ENCODE measurements at regions not wholly inside any gene's neighbourhood (a gene's known extent, or its start where the extent isn't known, plus 50 kb on each side); places are given as distances from the start of the nearest gene placed in this dataset.

DNA sequence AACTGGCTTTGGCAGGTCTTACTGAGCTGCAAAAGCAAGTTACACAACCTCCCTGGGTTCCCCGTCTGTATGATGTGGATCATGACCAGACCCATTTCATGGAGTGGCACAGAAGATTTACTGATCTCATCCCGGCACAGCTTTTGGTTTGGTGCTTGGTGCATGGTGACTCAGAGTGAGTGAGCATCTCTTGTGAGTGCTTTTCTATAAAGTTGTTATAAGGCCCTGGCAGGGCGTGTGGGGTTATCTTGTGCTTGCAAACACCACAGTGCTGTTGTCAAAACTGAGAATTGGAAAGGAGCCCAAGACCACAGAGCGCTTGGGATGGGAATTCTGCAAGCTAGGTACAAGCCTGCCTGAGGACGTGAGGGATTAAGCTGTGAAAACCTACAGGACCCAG lies 425.2 kb downstream of the GADD45G start:
- H3K9me3 ChIP-seq (ENCODE audit: control insufficient read depth, insufficient read depth, low read depth, low read length): no peaks in the 10 kb centered on the region
- TF ChIP-seq KLF8 (tag by site-specific recombination; IDR thresholded peaks at IDR 0.05): no peak
- no peak for TF ChIP-seq ZNF548 (tag by site-specific recombination; IDR thresholded peaks at IDR 0.05)
- TF ChIP-seq, protein P1, sequence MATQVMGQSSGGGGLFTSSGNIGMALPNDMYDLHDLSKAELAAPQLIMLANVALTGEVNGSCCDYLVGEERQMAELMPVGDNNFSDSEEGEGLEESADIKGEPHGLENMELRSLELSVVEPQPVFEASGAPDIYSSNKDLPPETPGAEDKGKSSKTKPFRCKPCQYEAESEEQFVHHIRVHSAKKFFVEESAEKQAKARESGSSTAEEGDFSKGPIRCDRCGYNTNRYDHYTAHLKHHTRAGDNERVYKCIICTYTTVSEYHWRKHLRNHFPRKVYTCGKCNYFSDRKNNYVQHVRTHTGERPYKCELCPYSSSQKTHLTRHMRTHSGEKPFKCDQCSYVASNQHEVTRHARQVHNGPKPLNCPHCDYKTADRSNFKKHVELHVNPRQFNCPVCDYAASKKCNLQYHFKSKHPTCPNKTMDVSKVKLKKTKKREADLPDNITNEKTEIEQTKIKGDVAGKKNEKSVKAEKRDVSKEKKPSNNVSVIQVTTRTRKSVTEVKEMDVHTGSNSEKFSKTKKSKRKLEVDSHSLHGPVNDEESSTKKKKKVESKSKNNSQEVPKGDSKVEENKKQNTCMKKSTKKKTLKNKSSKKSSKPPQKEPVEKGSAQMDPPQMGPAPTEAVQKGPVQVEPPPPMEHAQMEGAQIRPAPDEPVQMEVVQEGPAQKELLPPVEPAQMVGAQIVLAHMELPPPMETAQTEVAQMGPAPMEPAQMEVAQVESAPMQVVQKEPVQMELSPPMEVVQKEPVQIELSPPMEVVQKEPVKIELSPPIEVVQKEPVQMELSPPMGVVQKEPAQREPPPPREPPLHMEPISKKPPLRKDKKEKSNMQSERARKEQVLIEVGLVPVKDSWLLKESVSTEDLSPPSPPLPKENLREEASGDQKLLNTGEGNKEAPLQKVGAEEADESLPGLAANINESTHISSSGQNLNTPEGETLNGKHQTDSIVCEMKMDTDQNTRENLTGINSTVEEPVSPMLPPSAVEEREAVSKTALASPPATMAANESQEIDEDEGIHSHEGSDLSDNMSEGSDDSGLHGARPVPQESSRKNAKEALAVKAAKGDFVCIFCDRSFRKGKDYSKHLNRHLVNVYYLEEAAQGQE (tag by site-specific recombination; IDR thresholded peaks at IDR 0.05): no peak
- TF ChIP-seq, protein P2, sequence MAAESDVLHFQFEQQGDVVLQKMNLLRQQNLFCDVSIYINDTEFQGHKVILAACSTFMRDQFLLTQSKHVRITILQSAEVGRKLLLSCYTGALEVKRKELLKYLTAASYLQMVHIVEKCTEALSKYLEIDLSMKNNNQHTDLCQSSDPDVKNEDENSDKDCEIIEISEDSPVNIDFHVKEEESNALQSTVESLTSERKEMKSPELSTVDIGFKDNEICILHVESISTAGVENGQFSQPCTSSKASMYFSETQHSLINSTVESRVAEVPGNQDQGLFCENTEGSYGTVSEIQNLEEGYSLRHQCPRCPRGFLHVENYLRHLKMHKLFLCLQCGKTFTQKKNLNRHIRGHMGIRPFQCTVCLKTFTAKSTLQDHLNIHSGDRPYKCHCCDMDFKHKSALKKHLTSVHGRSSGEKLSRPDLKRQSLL (tag by site-specific recombination; IDR thresholded peaks at IDR 0.05): no peak
- TF ChIP-seq, protein P3, sequence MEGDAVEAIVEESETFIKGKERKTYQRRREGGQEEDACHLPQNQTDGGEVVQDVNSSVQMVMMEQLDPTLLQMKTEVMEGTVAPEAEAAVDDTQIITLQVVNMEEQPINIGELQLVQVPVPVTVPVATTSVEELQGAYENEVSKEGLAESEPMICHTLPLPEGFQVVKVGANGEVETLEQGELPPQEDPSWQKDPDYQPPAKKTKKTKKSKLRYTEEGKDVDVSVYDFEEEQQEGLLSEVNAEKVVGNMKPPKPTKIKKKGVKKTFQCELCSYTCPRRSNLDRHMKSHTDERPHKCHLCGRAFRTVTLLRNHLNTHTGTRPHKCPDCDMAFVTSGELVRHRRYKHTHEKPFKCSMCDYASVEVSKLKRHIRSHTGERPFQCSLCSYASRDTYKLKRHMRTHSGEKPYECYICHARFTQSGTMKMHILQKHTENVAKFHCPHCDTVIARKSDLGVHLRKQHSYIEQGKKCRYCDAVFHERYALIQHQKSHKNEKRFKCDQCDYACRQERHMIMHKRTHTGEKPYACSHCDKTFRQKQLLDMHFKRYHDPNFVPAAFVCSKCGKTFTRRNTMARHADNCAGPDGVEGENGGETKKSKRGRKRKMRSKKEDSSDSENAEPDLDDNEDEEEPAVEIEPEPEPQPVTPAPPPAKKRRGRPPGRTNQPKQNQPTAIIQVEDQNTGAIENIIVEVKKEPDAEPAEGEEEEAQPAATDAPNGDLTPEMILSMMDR (tag by site-specific recombination; IDR thresholded peaks at IDR 0.05): no peak
- no peak for TF ChIP-seq IKZF3 (tag by site-specific recombination; IDR thresholded peaks at IDR 0.05)
- no peak for TF ChIP-seq OSR2 (tag by site-specific recombination; IDR thresholded peaks at IDR 0.05)
- no peak for TF ChIP-seq ZNF140 (tag by site-specific recombination; IDR thresholded peaks at IDR 0.05)
- TF ChIP-seq ZNF529 (tag by site-specific recombination; IDR thresholded peaks at IDR 0.05; ENCODE audit: insufficient replicate concordance): no peak
- TF ChIP-seq, protein P4, sequence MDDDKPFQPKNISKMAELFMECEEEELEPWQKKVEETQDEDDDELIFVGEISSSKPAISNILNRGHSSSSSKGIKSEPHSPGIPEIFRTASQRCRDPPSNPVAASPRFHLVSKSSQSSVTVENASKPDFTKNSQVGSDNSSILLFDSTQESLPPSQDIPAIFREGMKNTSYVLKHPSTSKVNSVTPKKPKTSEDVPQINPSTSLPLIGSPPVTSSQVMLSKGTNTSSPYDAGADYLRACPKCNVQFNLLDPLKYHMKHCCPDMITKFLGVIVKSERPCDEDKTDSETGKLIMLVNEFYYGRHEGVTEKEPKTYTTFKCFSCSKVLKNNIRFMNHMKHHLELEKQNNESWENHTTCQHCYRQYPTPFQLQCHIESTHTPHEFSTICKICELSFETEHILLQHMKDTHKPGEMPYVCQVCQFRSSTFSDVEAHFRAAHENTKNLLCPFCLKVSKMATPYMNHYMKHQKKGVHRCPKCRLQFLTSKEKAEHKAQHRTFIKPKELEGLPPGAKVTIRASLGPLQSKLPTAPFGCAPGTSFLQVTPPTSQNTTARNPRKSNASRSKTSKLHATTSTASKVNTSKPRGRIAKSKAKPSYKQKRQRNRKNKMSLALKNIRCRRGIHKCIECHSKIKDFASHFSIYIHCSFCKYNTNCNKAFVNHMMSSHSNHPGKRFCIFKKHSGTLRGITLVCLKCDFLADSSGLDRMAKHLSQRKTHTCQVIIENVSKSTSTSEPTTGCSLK (tag by site-specific recombination; IDR thresholded peaks at IDR 0.05): no peak
- TF ChIP-seq, protein P5, sequence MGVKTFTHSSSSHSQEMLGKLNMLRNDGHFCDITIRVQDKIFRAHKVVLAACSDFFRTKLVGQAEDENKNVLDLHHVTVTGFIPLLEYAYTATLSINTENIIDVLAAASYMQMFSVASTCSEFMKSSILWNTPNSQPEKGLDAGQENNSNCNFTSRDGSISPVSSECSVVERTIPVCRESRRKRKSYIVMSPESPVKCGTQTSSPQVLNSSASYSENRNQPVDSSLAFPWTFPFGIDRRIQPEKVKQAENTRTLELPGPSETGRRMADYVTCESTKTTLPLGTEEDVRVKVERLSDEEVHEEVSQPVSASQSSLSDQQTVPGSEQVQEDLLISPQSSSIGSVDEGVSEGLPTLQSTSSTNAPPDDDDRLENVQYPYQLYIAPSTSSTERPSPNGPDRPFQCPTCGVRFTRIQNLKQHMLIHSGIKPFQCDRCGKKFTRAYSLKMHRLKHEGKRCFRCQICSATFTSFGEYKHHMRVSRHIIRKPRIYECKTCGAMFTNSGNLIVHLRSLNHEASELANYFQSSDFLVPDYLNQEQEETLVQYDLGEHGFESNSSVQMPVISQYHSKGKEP (tag by site-specific recombination; IDR thresholded peaks at IDR 0.05): no peak
- TF ChIP-seq ZBTB48 (tag by site-specific recombination; IDR thresholded peaks at IDR 0.05): no peak
- TF ChIP-seq ZNF514 (tag by site-specific recombination; IDR thresholded peaks at IDR 0.05): no peak
- TF ChIP-seq, protein P6, sequence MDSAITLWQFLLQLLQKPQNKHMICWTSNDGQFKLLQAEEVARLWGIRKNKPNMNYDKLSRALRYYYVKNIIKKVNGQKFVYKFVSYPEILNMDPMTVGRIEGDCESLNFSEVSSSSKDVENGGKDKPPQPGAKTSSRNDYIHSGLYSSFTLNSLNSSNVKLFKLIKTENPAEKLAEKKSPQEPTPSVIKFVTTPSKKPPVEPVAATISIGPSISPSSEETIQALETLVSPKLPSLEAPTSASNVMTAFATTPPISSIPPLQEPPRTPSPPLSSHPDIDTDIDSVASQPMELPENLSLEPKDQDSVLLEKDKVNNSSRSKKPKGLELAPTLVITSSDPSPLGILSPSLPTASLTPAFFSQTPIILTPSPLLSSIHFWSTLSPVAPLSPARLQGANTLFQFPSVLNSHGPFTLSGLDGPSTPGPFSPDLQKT (IDR thresholded peaks at IDR 0.05; ENCODE audit: borderline replicate concordance, low read depth, low read length): no peak
- TF ChIP-seq, protein P7, sequence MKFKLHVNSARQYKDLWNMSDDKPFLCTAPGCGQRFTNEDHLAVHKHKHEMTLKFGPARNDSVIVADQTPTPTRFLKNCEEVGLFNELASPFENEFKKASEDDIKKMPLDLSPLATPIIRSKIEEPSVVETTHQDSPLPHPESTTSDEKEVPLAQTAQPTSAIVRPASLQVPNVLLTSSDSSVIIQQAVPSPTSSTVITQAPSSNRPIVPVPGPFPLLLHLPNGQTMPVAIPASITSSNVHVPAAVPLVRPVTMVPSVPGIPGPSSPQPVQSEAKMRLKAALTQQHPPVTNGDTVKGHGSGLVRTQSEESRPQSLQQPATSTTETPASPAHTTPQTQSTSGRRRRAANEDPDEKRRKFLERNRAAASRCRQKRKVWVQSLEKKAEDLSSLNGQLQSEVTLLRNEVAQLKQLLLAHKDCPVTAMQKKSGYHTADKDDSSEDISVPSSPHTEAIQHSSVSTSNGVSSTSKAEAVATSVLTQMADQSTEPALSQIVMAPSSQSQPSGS (tag by site-specific recombination; IDR thresholded peaks at IDR 0.05; ENCODE audit: low read depth): no peak
- TF ChIP-seq, protein P8, sequence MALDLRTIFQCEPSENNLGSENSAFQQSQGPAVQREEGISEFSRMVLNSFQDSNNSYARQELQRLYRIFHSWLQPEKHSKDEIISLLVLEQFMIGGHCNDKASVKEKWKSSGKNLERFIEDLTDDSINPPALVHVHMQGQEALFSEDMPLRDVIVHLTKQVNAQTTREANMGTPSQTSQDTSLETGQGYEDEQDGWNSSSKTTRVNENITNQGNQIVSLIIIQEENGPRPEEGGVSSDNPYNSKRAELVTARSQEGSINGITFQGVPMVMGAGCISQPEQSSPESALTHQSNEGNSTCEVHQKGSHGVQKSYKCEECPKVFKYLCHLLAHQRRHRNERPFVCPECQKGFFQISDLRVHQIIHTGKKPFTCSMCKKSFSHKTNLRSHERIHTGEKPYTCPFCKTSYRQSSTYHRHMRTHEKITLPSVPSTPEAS (tag by site-specific recombination; IDR thresholded peaks at IDR 0.05): no peak
- no peak for TF ChIP-seq ZNF560 (tag by site-specific recombination; IDR thresholded peaks at IDR 0.05; ENCODE audit: borderline replicate concordance)
- CTCF ChIA-PET: interaction anchor here (0.5 to 0.6 kb wide), 2 partner anchors 47 to 209 kb away, joined by 3 read pairs; no protein-coding TSS in a partner anchor
- POLR2A ChIA-PET: no interaction called here
- H3K36me3 ChIP-seq (ENCODE audit: control insufficient read depth in 2 of 2, insufficient read depth in 1 of 2, low read length in 2 of 2): no peaks in the 10 kb centered on the region
- no peak overlapping the region for H3K27ac ChIP-seq (ENCODE audit: extremely low read depth, low read depth, low read length)
- H3K4me3 ChIP-seq (ENCODE audit: low read depth, low read length): no peak overlapping the region
- H3K4me1 ChIP-seq (ENCODE audit: control insufficient read depth, insufficient read depth, low read length): no peaks in the 10 kb centered on the region
